HepG2 (cell line): ENCODE measurements at regions not wholly inside any gene's neighbourhood (a gene's known extent, or its start where the extent isn't known, plus 50 kb on each side); places are given as distances from the start of the nearest gene placed in this dataset.

Source experiments
- PHB2 ChIP-seq: fragments of 450-650 bp; IDR thresholded peaks from 2 replicates; pipeline ENCODE4 v1.6.1; 2018; ENCODE audit not compliant: partially characterized antibody
- RNF2 ChIP-seq: fragments of 450-650 bp; conservative IDR thresholded peaks from 2 replicates; pipeline ENCODE4 v1.6.1; 2016; ENCODE audit warnings: low read depth
- ZNF724P ChIP-seq: sonication (generic); formaldehyde crosslinking; IDR thresholded peaks from 2 replicates; pipeline ENCODE4 v1.8.0; 2022; ENCODE audit warnings: missing genetic modification reagents, borderline replicate concordance
- TF ChIP-seq, protein P1 (sequence below), 2 experiments: sonication (generic) in 1 of 2; formaldehyde crosslinking in 1 of 2; IDR thresholded peaks; 2 replicates each; pipeline versions ENCODE4 v1.6.1 to v1.9.0; 2014 to 2022; ENCODE audit warnings: antibody characterized with exemption in 1 of 2, borderline replicate concordance in 1 of 2, inconsistent platforms in 1 of 2, low read depth in 1 of 2, missing genetic modification reagents in 1 of 2

GRCh38 chr7:131107337-131108211, 220.1 kb upstream of the MKLN1 start (continued):
- TF ChIP-seq, protein P1, sequence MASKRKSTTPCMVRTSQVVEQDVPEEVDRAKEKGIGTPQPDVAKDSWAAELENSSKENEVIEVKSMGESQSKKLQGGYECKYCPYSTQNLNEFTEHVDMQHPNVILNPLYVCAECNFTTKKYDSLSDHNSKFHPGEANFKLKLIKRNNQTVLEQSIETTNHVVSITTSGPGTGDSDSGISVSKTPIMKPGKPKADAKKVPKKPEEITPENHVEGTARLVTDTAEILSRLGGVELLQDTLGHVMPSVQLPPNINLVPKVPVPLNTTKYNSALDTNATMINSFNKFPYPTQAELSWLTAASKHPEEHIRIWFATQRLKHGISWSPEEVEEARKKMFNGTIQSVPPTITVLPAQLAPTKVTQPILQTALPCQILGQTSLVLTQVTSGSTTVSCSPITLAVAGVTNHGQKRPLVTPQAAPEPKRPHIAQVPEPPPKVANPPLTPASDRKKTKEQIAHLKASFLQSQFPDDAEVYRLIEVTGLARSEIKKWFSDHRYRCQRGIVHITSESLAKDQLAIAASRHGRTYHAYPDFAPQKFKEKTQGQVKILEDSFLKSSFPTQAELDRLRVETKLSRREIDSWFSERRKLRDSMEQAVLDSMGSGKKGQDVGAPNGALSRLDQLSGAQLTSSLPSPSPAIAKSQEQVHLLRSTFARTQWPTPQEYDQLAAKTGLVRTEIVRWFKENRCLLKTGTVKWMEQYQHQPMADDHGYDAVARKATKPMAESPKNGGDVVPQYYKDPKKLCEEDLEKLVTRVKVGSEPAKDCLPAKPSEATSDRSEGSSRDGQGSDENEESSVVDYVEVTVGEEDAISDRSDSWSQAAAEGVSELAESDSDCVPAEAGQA (IDR thresholded peaks at IDR 0.05; ENCODE audit: low read depth), result no peak
- TF ChIP-seq, protein P1 (CRISPR knock-in tag; IDR thresholded peaks at IDR 0.05; ENCODE audit: borderline replicate concordance), result no peak
- TF ChIP-seq ZNF724P (CRISPR knock-in tag) (no peak), RNF2 (no peak), PHB2 (no peak)
